Hepatocyte (in vitro differentiated cells): ENCODE measurements at regions not wholly inside any gene's neighbourhood (a gene's known extent, or its start where the extent isn't known, plus 50 kb on each side); places are given as distances from the start of the nearest gene placed in this dataset.

Experiments used
- EZH2 ChIP-seq: fragments of 200-600 bp; sonication (generic); IDR thresholded peaks from 2 replicates; pipeline ENCODE4 v1.6.1; 2016; ENCODE audit warnings: antibody characterized with exemption, mild to moderate bottlenecking, borderline replicate concordance
- TF ChIP-seq, protein P1 (sequence below): fragments of 200-600 bp; sonication (generic); IDR thresholded peaks from 2 replicates; pipeline ENCODE4 v1.5.1; 2016; ENCODE audit warnings: antibody characterized with exemption, mild to moderate bottlenecking; ENCODE audit not compliant: poor library complexity

GRCh38 chr12:124159655-124160054 is 135.2 kb upstream of the RFLNA start:
- TF ChIP-seq, protein P1, sequence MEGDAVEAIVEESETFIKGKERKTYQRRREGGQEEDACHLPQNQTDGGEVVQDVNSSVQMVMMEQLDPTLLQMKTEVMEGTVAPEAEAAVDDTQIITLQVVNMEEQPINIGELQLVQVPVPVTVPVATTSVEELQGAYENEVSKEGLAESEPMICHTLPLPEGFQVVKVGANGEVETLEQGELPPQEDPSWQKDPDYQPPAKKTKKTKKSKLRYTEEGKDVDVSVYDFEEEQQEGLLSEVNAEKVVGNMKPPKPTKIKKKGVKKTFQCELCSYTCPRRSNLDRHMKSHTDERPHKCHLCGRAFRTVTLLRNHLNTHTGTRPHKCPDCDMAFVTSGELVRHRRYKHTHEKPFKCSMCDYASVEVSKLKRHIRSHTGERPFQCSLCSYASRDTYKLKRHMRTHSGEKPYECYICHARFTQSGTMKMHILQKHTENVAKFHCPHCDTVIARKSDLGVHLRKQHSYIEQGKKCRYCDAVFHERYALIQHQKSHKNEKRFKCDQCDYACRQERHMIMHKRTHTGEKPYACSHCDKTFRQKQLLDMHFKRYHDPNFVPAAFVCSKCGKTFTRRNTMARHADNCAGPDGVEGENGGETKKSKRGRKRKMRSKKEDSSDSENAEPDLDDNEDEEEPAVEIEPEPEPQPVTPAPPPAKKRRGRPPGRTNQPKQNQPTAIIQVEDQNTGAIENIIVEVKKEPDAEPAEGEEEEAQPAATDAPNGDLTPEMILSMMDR = no peak
- TF ChIP-seq EZH2 = no peak
